ENCODE measurements at regions not wholly inside any gene's neighbourhood (a gene's known extent, or its start where the extent isn't known, plus 50 kb on each side); places are given as distances from the start of the nearest gene placed in this dataset.
A peak's percentile ranks its signal among the peaks of the same experiment; 100 is the strongest.

GRCh38 chr2:67671464-67672450, 274.6 kb downstream of the ETAA1 start:
- in situ Hi-C loops (cut with HindIII; ENCODE audit: extremely low pct_ligation_motif_present, low pct_unique_long_range_greater_than_20kb) (no loop called here), intact Hi-C loops (cut with micrococcal nuclease; ENCODE audit: unreplicated experiment) (no loop called here)
- no peak for ATAC-seq
- Histone ChIP-seq H3K9ac (ENCODE audit: insufficient read depth, low read depth, low read length) (no peak overlapping the region), H3K4me1 (ENCODE audit: insufficient read depth, low read length) (peaks cover 16% of the 10 kb centered on the region), H3K79me2 (ENCODE audit: insufficient read depth, low read length) (no peaks in the 10 kb centered on the region), H3K9me3 (ENCODE audit: low read length) (no peaks in the 10 kb centered on the region), H3K27me3 (ENCODE audit: control insufficient read depth in 1 of 2, insufficient read depth in 2 of 2, low read length in 2 of 2) (no peaks in the 10 kb centered on the region), H4K20me1 (ENCODE audit: insufficient read depth, low read length) (no peaks in the 10 kb centered on the region), H3K4me3 (replicated peaks in 1 of 3; ENCODE audit: insufficient read depth in 1 of 3, low read depth in 2 of 3, low read length in 3 of 3) (no peak overlapping the region), H3K27ac (ENCODE audit: extremely low read length, insufficient read depth, low read length) (no peak overlapping the region), H3K4me2 (ENCODE audit: low read depth, low read length) (no peak overlapping the region), H3K36me3 (replicated peaks in 1 of 2; ENCODE audit: control insufficient read depth in 1 of 2, insufficient read depth in 2 of 2, low read length in 2 of 2) (no peaks in the 10 kb centered on the region), H2AFZ (ENCODE audit: low read length) (no peak overlapping the region)
- WGBS (ENCODE audit: low lambda C conversion rate) = 64% methylated on average over 10 of the region's 10 CpGs
- DNase-seq (ENCODE audit: low spot score) = no peak
- BruUV-seq (replicated peaks) = no TSS peak
- FAIRE-seq = no peak
- CTCF ChIA-PET (ENCODE audit: low intra/inter-chr PET ratio, low total read pairs) = no interaction called here
- POLR2A ChIA-PET = no interaction called here
- TF ChIP-seq NBN (conservative IDR thresholded peaks at IDR 0.05) (peak; percentile 95; the same call in 1 of the 2 replicates), ZNF282 (IDR thresholded peaks at IDR 0.05; ENCODE audit: partially characterized antibody) (peak; percentile 39), UBTF (CRISPR knock-in tag; IDR thresholded peaks at IDR 0.05) (0 out of 2 replicates have a peak, but pooled peaks have one; percentile 33), JUNB (CRISPR knock-in tag; IDR thresholded peaks at IDR 0.05; ENCODE audit: borderline replicate concordance) (0 out of 2 replicates have a peak, but pooled peaks have one; percentile 27), GTF3A (CRISPR knock-in tag; conservative IDR thresholded peaks at IDR 0.05) (no peak), ZNF512 (CRISPR knock-in tag; IDR thresholded peaks at IDR 0.05) (0 out of 2 replicates have a peak, but pooled peaks have one; percentile 78), ZNF839 (CRISPR knock-in tag; IDR thresholded peaks at IDR 0.05; ENCODE audit: borderline replicate concordance) (0 out of 2 replicates have a peak, but pooled peaks have one; percentile 46), ZNF646 (CRISPR knock-in tag; IDR thresholded peaks at IDR 0.05) (peak; percentile 89)
